Suprapubic skin (tissue), 3 donors: ENCODE measurements at regions not wholly inside any gene's neighbourhood (a gene's known extent, or its start where the extent isn't known, plus 50 kb on each side); places are given as distances from the start of the nearest gene placed in this dataset.

Experiments
- CTCF ChIP-seq, 2 donors: fragments of 200-600 bp in 1 of 2; fragments of 450-650 bp in 1 of 2; sonication (generic) in 1 of 2; IDR thresholded peaks; one replicate each; pipeline ENCODE4 v1.5.1; 2016 to 2019; ENCODE audit warnings: antibody characterized with exemption in 2 of 2, mild to moderate bottlenecking in 1 of 2, moderate library complexity in 1 of 2
- EP300 ChIP-seq: sonication (generic); formaldehyde crosslinking; IDR thresholded peaks from one replicate; pipeline ENCODE4 v1.6.1; 2017; ENCODE audit warnings: antibody characterized with exemption

- TF ChIP-seq CTCF (IDR thresholded peaks at IDR 0.05) (no peak), EP300 (no peak)
These were observed 134.3 kb upstream of the DSEL start for GRCh38 chr18:67650686-67651385.
